Stimulated activated naive B cell treated with anti-CD40 and anti-IgM and Interleukin-4, amounts not matched to agents 10 μg/mL and 1 μg/mL and 100 μg/mL, for 72 hours (primary cell): ENCODE measurements at regions not wholly inside any gene's neighbourhood (a gene's known extent, or its start where the extent isn't known, plus 50 kb on each side); places are given as distances from the start of the nearest gene placed in this dataset.
"Not testable (repeated sequence)": the region's sequence is repeated elsewhere in the genome, so short reads cannot be mapped to it uniquely, and the experiment has no call there.

Experiments used
- ATAC-seq, 2 donors: fragments of 150-1000 bp; cut with Tn5 transposase; replicated peaks; 2 replicates each; pipeline ENCODE4 v1.10.0; 2021; ENCODE audit warnings: moderate library complexity in 1 of 2
- DNase-seq: peaks from one replicate; pipeline ENCODE4 v3.0.0; 2021
- H3K27ac Mint-ChIP-seq: one replicate; pipeline ENCODE4 v1.8.0; 2022; ENCODE audit warnings: mild to moderate bottlenecking, mixed read lengths
- H3K27me3 Mint-ChIP-seq, 2 donors: one replicate each; pipeline ENCODE4 v1.8.0; 2022; ENCODE audit warnings: mixed read lengths in 2 of 2
- H3K36me3 Mint-ChIP-seq, 2 donors: one replicate each; pipeline ENCODE4 v1.8.0; 2022; ENCODE audit warnings: mixed read lengths in 2 of 2, mild to moderate bottlenecking in 1 of 2
- H3K4me1 Mint-ChIP-seq, 2 donors: one replicate each; pipeline ENCODE4 v1.8.0; 2022; ENCODE audit warnings: mixed read lengths in 2 of 2, mild to moderate bottlenecking in 1 of 2
- H3K4me3 Mint-ChIP-seq, 2 donors: one replicate each; pipeline ENCODE4 v1.8.0; 2022; ENCODE audit warnings: mild to moderate bottlenecking in 2 of 2, mixed read lengths in 2 of 2, moderate library complexity in 1 of 2
- H3K9me3 Mint-ChIP-seq, 2 donors: one replicate each; pipeline ENCODE4 v1.8.0; 2022; ENCODE audit warnings: mixed read lengths in 2 of 2, mild to moderate bottlenecking in 1 of 2

DNA sequence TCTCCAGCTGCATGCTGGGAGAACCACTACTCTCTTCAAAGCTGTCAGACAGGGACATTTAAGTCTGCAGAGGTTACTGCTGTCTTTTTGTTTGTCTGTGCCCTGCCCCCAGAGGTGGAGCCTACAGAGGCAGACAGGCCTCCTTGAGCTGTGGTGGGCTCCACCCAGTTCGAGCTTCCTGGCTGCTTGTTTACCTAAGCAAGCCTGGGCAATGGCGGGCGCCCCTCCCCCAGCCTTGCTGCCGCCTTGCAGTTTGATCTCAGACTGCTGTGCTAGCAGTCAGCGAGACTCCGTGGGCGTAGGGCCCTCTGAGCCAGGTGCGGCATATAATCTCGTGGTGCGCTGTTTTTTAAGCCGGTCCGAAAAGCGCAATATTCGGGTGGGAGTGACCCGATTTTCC is 215.0 kb downstream of the STIM2 start:
- not testable (repeated sequence) for H3K36me3 Mint-ChIP-seq, DNase-seq, H3K27me3 Mint-ChIP-seq, ATAC-seq, H3K4me3 Mint-ChIP-seq, H3K9me3 Mint-ChIP-seq, H3K4me1 Mint-ChIP-seq, H3K27ac Mint-ChIP-seq

DNA sequence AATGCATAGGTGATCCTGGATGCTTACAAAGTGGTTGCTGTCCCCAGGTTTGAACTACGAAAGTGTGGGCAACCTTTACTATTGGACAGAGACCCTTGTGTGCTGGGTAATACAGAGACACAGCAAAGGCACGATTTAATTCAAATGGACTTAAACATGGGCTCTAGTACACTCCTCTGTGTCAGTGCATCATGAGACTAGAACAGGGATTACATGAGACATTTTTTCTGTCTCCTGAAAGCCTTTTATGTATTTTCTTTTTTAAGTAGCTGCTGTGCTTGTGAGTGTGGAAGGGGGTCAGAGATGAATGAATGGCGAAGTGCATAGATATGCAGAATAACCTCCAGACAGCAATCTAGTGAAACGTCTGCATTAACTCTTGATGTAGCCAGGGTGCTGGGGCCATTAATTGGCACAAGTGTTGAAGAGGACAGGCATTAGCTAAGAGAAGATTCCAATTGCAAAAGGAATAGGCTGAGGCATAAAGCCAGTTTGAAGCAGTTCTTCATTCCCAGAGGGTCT is 218.4 kb downstream of the STIM2 start:
- peaks cover 21 to 29% of the 10 kb centered on the region in 2 donors for H3K27me3 Mint-ChIP-seq
- DNase-seq (no peak), ATAC-seq (no peak)
- no peak overlapping the region for H3K4me3 Mint-ChIP-seq
- no peaks in the 10 kb centered on the region for H3K4me1 Mint-ChIP-seq
- peaks cover 1 to 4% of the 10 kb centered on the region in 2 donors for H3K9me3 Mint-ChIP-seq
- H3K36me3 Mint-ChIP-seq, result no peaks in the 10 kb centered on the region
- no peak overlapping the region for H3K27ac Mint-ChIP-seq

DNA sequence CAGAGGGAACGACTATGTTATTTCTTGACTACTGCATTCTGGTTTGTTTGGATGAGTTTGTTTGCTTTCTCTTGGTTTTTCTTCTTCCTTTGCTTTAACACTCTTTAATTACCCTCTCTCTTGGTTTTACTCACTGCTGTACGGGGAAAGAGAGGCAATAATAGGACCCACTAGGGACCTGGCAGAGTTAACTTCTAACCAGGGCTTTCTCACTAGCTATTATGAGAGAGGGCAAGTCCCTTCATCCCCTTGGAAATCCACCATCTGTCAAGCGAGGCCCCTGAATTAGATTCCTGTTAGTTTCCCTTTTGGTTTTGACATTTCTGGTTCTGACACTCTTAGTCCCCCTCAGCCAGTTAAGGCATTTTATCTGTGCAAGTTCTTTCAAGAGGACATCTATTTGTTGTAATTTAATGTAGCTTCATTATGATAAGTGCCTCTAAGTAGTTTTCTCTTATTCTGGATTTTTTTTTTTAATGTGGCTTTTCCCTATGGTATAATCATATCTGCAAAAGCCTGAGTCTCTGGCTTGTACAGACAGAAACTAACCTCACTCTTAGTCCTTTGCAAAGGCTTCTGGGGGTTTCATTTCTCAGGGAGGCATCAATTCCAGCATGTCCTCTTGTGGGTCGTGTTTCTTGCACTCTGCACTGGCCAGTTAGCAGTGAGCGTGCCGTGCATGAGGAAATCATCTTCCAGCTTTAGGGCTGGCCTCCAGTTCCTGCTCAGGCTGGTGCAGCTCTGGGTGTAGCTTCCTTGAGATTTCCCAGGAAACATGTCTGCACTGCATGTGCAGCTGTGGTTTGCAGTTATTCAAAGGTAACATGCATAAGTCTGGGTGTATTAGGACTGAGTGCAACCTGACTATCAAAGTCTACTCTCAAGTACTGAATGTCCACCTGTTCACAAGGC is 221.3 kb downstream of the STIM2 start:
- Mint-ChIP-seq H3K4me3 (no peak overlapping the region), H3K27me3 (peaks cover 39 to 54% of the 10 kb centered on the region in 2 donors), H3K36me3 (no peaks in the 10 kb centered on the region), H3K4me1 (peaks cover 0 to 3% of the 10 kb centered on the region in 2 donors), H3K27ac (no peak overlapping the region), H3K9me3 (peaks cover 0 to 4% of the 10 kb centered on the region in 2 donors)
- ATAC-seq (no peak), DNase-seq (no peak)

DNA sequence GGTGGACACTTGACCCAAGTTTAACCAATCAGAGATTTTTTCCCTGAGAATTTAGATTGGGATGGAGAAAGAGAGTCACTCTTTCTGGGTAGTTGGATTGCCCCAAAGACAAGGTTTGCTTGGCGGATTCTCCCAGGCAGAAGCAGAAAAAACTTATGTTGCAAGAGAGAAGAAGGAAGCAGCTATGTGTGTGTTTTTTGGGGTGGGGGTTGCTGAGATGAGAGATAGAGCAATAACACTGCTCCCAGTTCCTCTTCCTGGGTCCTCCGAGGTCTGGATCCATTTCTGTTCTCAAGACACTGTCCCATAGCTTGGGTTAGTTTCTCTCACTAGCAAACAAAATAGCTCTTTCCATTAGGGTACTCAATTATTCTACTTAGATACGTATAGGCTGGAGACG is 222.1 kb downstream of the STIM2 start:
- DNase-seq (no peak), ATAC-seq (no peak)
- no peak overlapping the region for H3K4me3 Mint-ChIP-seq
- H3K27me3 Mint-ChIP-seq, result peaks cover 46 to 61% of the 10 kb centered on the region in 2 donors
- H3K27ac Mint-ChIP-seq, result no peak overlapping the region
- H3K36me3 Mint-ChIP-seq, result no peaks in the 10 kb centered on the region
- H3K4me1 Mint-ChIP-seq, result peaks cover 0 to 3% of the 10 kb centered on the region in 2 donors
- peaks cover 0 to 4% of the 10 kb centered on the region in 2 donors for H3K9me3 Mint-ChIP-seq

DNA sequence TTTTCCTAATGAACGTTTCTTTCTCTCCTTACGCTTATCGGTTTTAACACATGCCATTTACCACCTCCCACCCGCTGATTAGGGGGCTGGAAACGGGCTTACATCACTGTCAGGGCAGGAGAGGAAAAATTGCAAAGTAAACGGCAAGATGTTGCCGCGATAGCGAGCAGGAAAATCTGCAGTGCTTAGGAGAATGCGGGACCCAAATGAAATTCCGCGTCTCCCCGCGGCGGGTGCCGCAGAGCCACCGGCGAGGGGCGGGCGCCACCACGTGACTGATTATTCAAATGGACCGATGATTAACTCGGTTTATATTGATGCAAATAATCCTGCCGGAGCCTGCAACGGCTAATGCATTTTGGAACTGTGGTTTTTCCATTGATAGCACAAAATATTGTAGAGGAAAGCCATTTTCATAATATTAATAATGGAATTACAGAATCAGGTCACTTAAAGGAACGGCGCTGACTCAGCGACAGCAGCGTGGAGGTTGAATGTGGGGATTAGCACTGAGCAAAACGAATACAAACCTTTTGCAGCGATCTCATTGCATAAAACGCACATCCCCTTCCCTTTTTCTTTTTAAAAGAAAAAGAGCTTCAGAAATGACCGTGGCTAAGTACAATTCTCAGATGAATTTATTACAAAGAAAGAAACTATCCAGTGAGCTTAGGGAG is 224.2 kb downstream of the STIM2 start:
- peaks cover 0 to 4% of the 10 kb centered on the region in 2 donors for H3K4me1 Mint-ChIP-seq
- H3K4me3 Mint-ChIP-seq, result peak overlapping the region; percentile 23 to 41
- ATAC-seq, result no peak
- no peaks in the 10 kb centered on the region for H3K36me3 Mint-ChIP-seq
- H3K27ac Mint-ChIP-seq, result no peak overlapping the region
- peaks cover 63 to 76% of the 10 kb centered on the region in 2 donors for H3K27me3 Mint-ChIP-seq
- DNase-seq, result no peak
- H3K9me3 Mint-ChIP-seq, result no peaks in the 10 kb centered on the region

DNA sequence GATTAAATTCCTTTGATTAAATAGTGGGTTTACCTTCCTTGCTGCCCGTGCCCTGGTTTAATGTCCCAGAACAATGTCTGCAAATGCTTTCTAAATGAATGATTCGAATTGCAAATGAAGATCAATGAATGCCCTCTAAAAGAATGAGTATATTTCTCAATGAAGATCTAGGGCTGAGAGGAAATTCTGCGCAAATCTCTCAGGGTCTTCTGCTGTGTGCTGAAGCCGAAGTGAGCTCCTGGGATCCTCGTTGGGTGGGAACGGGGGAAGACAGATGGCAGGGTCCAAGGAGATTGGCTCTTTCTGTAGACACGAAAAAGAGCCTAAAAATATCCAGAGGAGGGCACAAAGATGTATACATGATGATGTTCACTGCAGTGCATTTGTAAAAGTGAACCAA is 224.8 kb downstream of the STIM2 start:
- Mint-ChIP-seq H3K27me3 (peaks cover 67 to 82% of the 10 kb centered on the region in 2 donors), H3K36me3 (no peaks in the 10 kb centered on the region), H3K4me1 (peaks cover 0 to 4% of the 10 kb centered on the region in 2 donors), H3K4me3 (no peak overlapping the region), H3K9me3 (no peaks in the 10 kb centered on the region), H3K27ac (no peak overlapping the region)
- no peak for DNase-seq
- ATAC-seq, result no peak

DNA sequence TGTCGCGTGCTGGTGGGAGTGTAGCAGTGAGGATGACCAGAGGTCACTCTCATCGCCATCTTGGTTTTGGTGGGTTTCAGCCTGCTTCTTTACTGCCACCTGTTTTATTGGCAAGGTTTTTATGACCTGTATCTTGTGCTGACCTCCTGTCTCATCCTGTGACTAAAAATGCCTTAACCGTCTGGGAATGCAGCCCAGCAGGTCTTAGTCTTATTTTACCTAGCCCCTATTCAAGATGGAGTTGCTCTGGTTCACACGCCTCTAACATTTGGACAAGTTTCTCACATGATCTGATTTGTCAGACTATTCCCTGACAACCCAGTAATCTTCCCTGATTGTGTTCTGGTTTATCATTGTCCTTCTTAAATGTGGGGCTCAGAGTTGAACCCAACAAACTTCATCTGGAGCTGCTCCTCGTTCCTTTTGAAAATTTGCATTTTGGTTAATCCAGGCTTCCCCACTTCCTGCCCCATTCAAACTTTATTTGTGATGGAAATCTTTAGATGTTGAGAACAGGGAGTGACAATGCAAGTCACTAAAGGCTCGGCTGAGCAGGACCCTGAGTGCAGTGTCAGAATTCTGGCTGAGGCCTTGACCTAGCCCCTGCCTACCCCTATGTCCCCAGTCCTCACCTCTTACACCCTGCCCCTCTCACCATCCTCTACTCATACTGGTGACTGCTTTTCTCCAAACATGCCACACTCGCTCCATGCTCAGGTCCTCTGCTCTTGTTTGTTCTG is 226.8 kb downstream of the STIM2 start:
- DNase-seq (no peak), ATAC-seq (no peak)
- Mint-ChIP-seq H3K27ac (no peak overlapping the region), H3K4me1 (peaks cover 0 to 4% of the 10 kb centered on the region in 2 donors), H3K27me3 (peaks cover 70 to 82% of the 10 kb centered on the region in 2 donors), H3K4me3 (no peak overlapping the region), H3K36me3 (no peaks in the 10 kb centered on the region), H3K9me3 (no peaks in the 10 kb centered on the region)

DNA sequence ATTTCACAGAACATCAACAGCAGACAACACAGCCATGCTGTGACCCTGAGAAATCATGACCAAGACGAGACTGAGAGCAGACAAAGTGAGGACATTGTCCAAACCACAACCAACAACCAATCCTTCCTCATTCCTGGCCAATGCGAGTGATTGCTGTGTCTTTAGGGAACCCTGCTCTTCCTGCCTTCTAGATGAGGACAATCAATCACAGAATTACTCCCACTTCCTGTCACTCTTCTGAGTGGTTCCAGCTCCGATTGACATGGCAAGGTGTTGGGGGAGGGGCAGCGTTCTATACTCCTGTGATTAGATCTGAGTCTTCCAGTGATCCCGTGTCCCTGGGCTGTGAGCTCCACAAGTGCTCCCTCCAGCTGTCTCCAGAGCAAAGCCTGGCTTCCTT is 227.8 kb downstream of the STIM2 start:
- Mint-ChIP-seq H3K4me1 (peaks cover 0 to 4% of the 10 kb centered on the region in 2 donors), H3K9me3 (no peaks in the 10 kb centered on the region), H3K4me3 (no peak overlapping the region), H3K36me3 (no peaks in the 10 kb centered on the region), H3K27me3 (peaks cover 71 to 72% of the 10 kb centered on the region in 2 donors), H3K27ac (no peak overlapping the region)
- DNase-seq (no peak), ATAC-seq (peak in 1 of 2 donors; percentile 20)

DNA sequence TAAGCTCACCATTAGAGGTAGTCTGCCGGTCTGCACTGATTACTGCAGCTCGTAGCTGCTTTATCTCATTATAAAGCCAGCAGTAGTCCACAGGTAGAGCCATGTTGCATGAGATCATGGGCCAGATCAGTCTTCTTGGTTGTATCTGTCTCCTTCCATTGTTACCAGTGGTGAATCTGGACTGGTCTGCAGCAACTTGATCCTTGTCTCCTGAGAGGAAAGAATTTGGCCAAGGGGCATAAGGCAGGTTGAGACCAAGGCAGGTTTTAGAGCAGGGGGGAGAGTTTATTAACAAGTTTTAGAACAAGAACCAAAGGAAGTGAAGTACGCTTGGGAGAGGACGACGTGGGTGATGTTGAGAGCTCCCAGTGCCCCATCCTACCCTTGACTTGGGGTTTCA is 228.5 kb downstream of the STIM2 start:
- Mint-ChIP-seq H3K4me1 (peaks cover 0 to 4% of the 10 kb centered on the region in 2 donors), H3K9me3 (no peaks in the 10 kb centered on the region), H3K36me3 (no peaks in the 10 kb centered on the region), H3K4me3 (no peak overlapping the region), H3K27me3 (peaks cover 64 to 65% of the 10 kb centered on the region in 2 donors), H3K27ac (no peak overlapping the region)
- DNase-seq (no peak), ATAC-seq (no peak)

DNA sequence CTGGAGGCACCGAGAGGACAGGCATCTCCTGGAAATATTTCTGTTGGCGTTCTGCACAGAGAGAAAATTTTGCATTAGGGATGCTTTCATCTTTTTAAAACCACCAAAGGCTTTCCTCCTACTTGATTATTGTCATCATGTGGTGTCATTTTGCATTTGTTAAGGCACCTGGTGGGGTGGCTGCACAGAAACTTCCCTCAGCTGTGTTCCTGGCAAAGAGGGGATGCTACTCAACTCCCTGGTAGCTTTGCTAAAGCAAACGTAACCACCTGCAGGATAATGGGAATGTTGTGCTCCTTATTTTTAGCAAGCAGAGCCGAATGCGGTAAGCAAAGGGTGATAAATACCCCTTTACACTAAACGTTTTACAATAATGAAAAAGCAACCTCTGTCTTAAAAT is 229.8 kb downstream of the STIM2 start:
- Mint-ChIP-seq H3K4me1 (peaks cover 0 to 3% of the 10 kb centered on the region in 2 donors), H3K4me3 (no peak overlapping the region), H3K27ac (no peak overlapping the region), H3K9me3 (no peaks in the 10 kb centered on the region), H3K27me3 (peaks cover 55 to 57% of the 10 kb centered on the region in 2 donors), H3K36me3 (no peaks in the 10 kb centered on the region)
- DNase-seq (no peak), ATAC-seq (no peak)

DNA sequence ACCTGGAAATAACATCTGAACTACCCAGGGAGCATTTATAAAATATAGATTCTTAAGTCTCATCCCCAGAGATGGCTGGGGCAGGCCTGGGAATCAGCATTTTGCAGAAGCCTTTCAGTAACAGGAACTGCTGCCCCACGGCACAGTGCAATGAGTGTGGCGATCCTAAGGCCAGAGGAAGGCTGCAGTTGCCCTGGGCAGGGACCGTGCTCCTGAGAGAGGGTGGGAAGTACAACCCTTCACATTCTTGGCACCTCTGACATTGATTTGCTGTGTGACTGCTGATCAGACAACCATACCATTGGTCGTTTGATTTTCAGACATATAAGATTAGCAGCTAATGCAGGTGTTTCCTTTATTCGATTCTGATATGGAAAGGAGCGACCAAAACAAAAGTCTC is 233.6 kb downstream of the STIM2 start:
- Mint-ChIP-seq H3K27ac (no peak overlapping the region), H3K4me3 (no peak overlapping the region), H3K36me3 (no peaks in the 10 kb centered on the region), H3K4me1 (no peaks in the 10 kb centered on the region), H3K9me3 (no peaks in the 10 kb centered on the region), H3K27me3 (peaks cover 25 to 27% of the 10 kb centered on the region in 2 donors)
- ATAC-seq, result no peak
- DNase-seq, result no peak

DNA sequence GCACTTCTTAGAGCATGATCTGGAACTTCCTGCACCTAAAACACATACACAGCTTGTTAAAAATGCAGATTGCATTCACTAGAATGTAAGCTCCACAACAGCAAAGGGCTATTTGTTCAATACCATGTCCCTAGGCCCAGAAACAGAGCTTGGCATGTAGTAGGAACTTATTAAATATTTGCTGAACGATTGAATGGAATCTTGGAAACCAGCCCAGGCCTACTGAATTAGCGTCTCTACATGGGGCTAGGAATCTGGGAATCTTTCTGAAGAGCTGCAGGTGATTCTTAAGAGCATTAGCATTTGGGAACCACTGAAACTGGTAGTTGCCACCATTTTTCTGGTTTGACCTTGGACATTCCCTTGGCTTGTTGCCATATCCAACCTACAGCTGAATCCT is 234.1 kb downstream of the STIM2 start:
- ATAC-seq (no peak), DNase-seq (no peak)
- H3K27me3 Mint-ChIP-seq, result peaks cover 20 to 24% of the 10 kb centered on the region in 2 donors
- no peak overlapping the region for H3K4me3 Mint-ChIP-seq
- no peaks in the 10 kb centered on the region for H3K9me3 Mint-ChIP-seq
- H3K36me3 Mint-ChIP-seq, result no peaks in the 10 kb centered on the region
- H3K27ac Mint-ChIP-seq, result no peak overlapping the region
- no peaks in the 10 kb centered on the region for H3K4me1 Mint-ChIP-seq

DNA sequence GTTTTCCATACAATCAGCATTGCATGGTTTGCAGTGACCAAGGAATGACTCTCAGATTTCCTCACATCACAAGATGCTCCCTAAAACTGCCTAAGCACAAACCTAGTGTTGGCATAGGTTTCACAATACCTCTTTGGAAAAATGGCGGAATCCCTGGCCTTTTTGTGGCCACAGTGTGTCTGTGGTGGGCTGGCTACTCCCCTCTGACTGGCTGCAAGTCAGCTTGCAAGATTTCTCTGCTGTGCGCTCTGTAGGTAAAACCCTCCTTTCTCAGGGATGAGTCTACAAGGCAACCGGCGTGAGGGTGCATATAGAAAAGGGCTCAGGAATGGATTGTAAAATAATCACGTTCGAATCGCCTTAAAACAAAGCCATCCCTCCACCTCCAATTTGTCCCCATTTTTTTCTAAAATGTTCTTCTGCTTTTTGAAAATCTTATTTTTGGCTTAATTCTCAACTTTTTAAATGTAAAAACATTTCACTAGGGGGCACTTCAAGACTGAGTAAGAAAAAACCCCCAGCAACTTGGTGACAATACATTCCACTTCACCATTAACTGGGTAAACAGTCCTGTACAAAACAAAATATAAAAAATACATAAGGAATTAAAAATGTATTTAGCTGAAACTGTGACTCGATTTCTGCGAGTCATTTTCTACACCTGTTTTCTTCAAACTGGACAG is 235.6 kb downstream of the STIM2 start:
- Mint-ChIP-seq H3K27ac (no peak overlapping the region), H3K4me3 (no peak overlapping the region), H3K27me3 (peaks cover 7 to 13% of the 10 kb centered on the region in 2 donors), H3K9me3 (no peaks in the 10 kb centered on the region), H3K36me3 (no peaks in the 10 kb centered on the region), H3K4me1 (no peaks in the 10 kb centered on the region)
- no peak for ATAC-seq
- DNase-seq, result no peak

DNA sequence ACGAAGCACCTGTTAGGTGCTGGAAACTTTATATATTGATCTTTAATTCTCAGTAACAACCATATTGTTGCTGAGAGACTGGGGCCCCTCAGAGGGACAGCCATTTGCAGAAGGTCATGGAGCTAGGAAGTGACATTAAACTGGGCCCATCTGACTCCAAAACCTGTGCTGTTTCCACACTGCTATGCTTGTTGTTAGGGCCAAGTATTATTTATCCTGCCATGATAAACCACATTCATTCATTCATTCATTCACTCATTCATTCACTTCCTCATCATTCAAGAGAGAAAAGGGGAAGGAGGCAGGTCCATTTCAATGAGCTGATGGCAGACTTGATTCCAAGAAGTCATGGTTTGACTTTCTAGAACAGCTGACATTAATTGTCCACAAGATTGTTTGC is 237.4 kb downstream of the STIM2 start:
- DNase-seq (no peak), ATAC-seq (peak; percentile 12 to 23)
- no peaks in the 10 kb centered on the region for H3K36me3 Mint-ChIP-seq
- H3K9me3 Mint-ChIP-seq, result no peaks in the 10 kb centered on the region
- H3K4me3 Mint-ChIP-seq, result no peak overlapping the region
- H3K27ac Mint-ChIP-seq, result no peak overlapping the region
- H3K27me3 Mint-ChIP-seq, result peaks cover 3 to 14% of the 10 kb centered on the region in 2 donors
- no peaks in the 10 kb centered on the region for H3K4me1 Mint-ChIP-seq
